ENCODE measurements at regions not wholly inside any gene's neighbourhood (a gene's known extent, or its start where the extent isn't known, plus 50 kb on each side); places are given as distances from the start of the nearest gene placed in this dataset.

DNA sequence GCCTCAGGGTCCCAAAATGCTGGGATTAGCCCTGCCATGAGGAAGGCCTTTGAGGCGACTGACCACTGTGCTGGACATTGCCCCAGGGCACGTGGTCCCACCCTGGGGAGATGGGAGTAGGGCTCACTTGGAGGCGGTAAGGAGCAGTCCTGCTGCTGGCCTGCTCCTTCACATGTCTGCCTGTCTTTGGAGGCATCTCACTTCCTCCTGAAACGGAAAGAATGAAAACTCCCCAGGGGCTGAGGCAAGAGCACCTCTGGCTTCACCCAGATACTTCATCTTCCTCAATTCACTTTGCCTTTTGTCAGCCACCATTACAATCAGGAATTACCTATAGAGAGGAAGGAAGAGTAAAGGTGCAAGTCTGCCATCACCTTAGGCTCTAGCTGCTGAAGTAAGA, 59.9 kb upstream of the GATA6 start:
- TF ChIP-seq CTCF (IDR thresholded peaks at IDR 0.05) (no peak), ESRRA (IDR thresholded peaks at IDR 0.05; ENCODE audit: borderline replicate concordance, low read length) (no peak), RFX5 (IDR thresholded peaks at IDR 0.05) (no peak), POLR2AphosphoS2 (conservative IDR thresholded peaks at IDR 0.05; ENCODE audit: low read length) (no peak)

Measured in A549 (cell line).